ENCODE measurements at regions not wholly inside any gene's neighbourhood (a gene's known extent, or its start where the extent isn't known, plus 50 kb on each side); places are given as distances from the start of the nearest gene placed in this dataset.

DNA sequence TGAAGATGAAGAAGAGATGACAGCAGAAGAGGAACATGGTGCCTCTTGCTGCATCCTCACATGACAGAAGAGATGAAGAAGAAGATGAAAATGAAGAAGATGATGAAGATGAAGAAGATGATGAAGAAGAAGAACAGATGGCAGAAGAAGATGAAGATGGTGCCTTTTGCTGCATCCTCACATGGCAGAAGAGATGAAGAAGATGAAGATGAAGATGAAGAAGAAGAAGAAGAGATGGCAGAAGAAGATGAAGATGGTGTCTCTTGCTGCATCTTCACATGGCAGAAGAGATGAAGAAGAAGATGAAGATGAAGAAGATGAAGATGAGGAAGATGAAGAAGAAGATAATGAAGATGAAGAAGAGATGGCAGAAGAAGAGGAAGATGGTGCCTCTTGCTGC is 63.7 kb upstream of the HPF1 start:
- TF ChIP-seq POLR2A (IDR thresholded peaks at IDR 0.05) (no peak), CTCF (IDR thresholded peaks at IDR 0.05) (no peak)
